ENCODE measurements at regions not wholly inside any gene's neighbourhood (a gene's known extent, or its start where the extent isn't known, plus 50 kb on each side); places are given as distances from the start of the nearest gene placed in this dataset.
"Not testable (repeated sequence)": the region's sequence is repeated elsewhere in the genome, so short reads cannot be mapped to it uniquely, and the experiment has no call there.

GRCh38 chr22:48424661-48425060, 1403.0 kb downstream of the BRD1 start:
- DNase-seq (ENCODE audit: low spot score), result no peak

- DNase-seq (ENCODE audit: low spot score), result no peak
These were observed 1403.5 kb downstream of the BRD1 start for GRCh38 chr22:48424201-48424627.

GRCh38 chr22:48423481-48423911, 1404.2 kb downstream of the BRD1 start:
- DNase-seq (ENCODE audit: low spot score), result no peak

DNA sequence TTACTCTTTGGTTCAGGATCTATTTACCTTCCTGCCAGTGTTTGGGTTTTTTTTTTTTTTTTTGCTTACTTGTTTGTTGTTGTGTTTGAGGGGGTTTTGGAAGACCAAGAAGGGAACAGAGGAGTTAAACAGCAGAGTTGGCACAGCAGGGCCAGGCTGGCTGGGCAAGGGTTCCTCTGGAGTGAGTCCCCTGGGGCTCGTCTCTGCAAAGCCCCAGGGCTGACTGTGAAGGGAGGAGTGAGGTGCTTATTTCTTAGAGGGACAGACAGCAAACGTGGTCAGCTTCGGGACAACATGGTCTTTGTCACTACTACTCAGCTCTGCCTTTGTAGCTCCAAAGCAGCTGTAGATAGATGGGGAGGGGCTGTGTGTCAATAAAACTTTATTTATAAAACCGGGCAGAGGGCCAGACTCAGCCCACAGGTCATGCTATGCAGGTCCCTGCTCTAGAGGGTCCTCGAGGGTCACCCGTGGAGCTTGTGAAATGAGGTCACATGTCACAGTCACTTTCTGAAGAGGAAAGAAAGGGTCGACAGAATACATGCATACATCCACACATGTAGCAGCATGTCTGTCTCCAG, 1404.7 kb downstream of the BRD1 start:
- DNase-seq (ENCODE audit: low spot score), result no peak

DNA sequence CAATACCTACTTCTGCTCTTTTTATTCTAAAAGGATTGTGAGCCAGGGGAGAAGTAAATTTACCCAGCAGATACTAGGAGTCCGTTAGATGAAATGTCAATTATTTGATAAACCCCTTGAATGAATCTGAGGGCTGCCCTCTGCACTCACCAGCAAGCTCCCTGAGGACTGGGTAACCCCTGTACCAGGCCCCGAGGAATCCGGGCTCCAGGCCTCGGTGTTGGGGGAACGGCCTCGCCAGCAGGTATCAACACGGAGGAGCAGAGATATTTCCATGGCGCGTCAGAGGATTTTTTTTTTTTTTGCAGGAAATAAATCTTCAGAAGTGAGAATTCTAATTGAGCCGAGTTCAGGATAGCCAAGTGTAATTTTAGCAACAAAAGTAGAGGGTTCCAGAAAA, 1408.8 kb downstream of the BRD1 start:
- DNase-seq (ENCODE audit: low spot score), result no peak

DNA sequence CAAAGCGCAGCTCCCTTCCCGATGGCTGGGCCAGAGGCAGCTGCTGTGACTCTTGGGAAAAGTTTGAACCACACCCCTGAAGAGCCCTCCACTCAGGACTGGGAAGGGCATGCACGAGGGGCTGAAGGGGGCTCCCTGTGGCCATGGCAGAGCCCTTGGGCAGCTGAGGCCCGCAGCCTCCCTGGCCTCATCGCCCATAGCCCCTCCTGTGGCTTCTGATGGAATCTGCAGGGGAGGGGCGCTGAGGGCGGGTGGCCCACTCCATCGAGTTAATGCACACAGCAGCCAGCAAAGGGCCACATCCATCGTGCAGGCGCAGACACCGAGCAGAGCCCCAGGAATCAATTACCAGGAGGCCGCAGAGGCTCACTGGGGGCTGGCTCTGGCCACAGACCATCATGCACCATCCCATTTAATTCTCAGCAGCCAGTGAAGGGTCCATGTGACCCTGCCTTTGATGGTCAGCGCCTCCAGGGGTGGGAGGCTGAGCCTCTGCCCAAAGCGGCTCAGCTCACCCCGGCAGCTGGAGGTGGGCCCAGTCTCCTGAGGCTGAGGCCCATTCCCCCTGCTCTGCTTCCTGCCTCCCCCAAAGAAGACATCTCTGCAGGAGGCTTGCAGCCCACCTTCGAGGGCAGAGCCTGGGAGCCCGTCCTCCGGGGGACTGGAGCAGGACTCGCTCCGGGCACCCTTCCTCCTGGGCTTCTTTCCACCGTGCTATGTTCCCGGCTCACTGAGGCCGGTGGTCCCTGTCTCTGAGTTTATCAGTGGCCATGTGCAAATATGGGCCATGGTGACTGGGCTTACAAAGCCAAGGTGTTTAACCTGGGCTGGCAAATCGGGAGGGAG, 1410.2 kb downstream of the BRD1 start:
- no peak for DNase-seq (ENCODE audit: low spot score)

DNA sequence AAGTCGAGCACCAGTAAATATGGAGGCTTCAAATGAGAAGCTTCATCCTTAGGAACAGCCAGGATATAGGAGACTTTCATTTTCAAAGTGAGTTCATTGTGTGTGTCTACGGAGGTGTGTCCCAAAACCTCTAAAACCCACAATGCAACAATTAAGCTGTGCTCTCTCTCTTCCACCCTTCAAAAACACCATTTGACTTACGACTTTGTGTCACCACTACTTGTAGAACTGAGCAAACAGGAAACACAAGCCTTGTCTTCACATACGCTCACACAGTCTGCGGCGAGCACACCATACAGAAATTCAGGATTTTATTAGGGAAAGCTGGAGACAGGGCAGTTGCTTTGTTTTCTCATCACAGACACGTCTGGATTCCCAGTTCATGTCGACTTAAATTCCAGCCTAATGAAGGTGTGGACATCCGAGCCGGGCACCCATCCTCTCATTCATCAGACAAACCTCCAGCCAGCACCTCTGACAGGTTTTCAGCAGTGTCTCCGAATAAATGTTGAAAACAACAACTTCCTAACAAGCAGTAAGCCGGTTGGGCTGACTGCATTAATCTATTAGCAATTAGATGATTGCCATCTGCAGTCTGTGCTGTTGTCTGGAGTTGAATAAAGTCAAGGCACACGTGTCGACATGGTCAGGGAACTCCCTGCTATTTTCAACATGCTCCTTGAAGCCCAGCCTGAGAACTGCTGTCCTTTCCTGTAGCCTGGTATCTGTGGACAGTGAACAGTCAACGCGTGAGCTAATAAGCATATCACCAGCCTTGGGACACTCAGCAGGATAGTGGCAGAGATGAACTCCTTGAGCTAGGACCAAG, 1411.1 kb downstream of the BRD1 start:
- no peak for DNase-seq (ENCODE audit: low spot score)

DNA sequence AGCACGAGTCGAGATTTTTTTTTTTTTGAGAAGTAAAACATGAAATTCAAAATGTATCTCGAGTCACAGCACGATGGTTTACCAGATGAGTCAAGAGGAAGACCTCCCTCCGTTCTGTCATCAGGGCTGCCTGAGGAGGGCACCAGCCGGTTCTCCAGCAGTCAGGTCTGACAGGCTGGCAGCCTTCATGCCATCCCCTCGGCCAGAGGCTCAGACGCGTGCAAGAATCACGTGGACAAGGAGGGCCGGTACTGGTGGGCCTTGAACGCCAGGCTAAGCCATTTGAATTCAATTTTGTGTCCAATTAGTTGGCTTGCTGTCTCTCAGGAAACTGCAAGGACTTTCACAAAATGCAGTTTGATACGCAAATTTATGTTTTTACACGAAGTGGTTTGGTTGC, 1412.2 kb downstream of the BRD1 start:
- DNase-seq (ENCODE audit: low spot score), result no peak

DNA sequence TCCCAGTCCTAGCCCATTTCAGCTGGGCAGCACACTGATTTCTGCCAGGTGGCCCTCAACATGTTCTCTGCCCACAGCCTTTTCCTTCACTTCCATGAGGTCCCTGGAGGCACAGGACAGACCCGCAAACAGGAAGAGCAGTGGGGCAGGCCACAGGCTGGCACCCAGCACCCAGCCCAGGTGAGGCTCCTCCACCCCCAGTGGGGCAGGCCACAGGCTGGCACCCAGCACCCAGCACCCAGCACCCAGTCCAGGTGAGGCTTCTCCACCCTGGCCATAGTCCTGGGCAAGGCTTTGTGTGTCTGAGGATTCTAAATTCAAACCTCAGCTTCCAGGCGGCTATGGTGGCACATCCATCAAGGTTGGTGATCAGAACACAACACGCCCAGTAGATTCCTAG, 1413.0 kb downstream of the BRD1 start:
- DNase-seq (ENCODE audit: low spot score), result no peak

DNA sequence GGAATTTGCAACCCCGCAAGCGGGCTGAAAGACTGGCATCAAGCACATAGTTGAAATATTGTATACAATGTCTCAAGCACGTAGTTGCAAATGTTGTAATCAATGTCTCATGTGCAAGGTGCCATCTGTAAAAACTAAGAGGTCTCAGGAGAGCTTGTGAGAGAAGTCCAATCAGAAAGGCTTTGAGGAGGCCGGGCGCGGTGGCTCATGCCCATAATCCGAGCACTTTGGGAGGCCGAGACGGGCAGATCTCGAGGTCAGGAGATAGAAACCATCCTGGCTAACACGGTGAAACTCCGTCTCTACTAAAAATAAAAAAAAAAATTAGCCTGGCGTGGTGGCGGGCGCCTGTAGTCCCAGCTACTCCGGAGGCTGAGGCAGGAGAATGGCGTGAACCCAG, 1414.7 kb downstream of the BRD1 start:
- DNase-seq (ENCODE audit: low spot score), result not testable (repeated sequence)

- no peak for DNase-seq (ENCODE audit: low spot score)
These were observed 1417.1 kb downstream of the BRD1 start for GRCh38 chr22:48410536-48410935.

- DNase-seq (ENCODE audit: low spot score), result no peak
These were observed 1420.3 kb downstream of the BRD1 start for GRCh38 chr22:48407256-48407955.

DNA sequence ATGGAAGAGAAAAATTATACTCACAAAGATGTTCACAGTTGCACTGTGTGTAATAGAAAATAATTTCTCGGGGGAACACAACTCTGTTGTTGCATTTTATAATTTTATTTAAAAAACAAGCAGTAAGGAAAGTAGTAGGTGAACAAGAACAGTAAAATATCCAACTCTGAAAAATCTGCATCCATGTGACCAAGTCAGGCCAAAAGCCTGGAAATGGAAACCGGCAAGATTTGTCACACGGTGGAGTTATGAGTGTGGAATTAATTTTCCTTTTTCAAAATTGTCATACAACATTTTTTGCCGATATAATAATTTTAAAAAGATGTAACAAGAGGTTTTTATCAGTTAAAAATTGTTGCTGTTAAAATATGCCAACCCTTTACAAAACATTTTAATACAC, 1421.5 kb downstream of the BRD1 start:
- no peak for DNase-seq (ENCODE audit: low spot score)

- DNase-seq (ENCODE audit: low spot score), result no peak
These were observed 1421.9 kb downstream of the BRD1 start for GRCh38 chr22:48405741-48406140.

DNA sequence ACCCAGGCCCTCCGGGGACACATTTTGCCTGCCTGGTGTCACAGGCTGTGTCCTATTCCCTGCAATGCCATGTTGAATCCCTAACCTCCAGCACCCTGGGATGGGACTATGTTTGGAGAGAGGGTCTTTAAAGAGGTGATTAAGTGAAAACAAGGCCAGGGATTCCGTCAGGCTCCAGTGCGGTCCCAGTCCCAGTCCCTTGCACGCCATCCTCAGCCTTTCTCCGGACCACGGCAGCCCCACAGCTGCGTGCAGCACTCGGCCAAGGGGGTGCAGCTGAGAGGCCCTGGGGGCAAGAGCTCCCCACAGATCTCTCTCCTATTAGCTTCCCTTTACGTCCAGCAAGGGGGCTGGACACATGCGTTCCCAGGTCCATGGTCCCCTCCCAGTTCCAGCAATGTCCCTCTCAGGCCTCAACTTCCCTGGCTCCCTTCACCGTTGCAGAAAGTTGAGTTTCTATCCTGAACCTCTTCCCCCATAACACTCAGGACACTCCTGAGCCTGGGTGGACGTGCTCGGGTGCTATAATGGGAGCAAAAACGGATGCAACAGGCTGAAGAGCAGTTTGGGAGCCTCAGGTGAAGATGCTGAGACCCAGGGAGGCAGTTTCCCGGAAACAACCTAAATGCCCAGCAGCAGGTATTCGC, 1422.7 kb downstream of the BRD1 start:
- no peak for DNase-seq (ENCODE audit: low spot score)

GRCh38 chr22:48403521-48404403, 1423.9 kb downstream of the BRD1 start:
- no peak for DNase-seq (ENCODE audit: low spot score)

DNA sequence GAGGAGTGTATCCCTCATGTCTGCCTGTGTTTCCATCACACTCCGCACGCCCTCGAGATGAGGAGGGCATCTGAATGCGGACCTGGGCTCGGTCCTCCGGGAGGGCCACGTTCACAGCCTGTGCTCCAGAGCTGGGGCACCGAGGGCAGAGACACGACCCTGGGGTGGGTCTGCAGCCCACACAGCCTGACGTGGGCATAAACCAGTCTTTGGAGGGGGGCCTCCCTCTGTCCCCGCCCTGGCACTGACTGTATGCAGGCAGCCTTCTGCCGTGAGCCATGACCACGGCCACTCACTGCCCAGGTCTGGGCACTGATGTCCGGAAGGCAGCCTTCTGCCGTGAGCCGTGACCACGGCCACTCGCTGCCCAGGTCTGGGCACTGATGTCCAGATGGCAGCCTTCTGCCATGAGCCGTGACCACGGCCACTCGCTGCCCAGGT, 1425.1 kb downstream of the BRD1 start:
- no peak for DNase-seq (ENCODE audit: low spot score)

GRCh38 chr22:48401523-48401922, 1426.2 kb downstream of the BRD1 start:
- not testable (repeated sequence) for DNase-seq (ENCODE audit: low spot score)

DNA sequence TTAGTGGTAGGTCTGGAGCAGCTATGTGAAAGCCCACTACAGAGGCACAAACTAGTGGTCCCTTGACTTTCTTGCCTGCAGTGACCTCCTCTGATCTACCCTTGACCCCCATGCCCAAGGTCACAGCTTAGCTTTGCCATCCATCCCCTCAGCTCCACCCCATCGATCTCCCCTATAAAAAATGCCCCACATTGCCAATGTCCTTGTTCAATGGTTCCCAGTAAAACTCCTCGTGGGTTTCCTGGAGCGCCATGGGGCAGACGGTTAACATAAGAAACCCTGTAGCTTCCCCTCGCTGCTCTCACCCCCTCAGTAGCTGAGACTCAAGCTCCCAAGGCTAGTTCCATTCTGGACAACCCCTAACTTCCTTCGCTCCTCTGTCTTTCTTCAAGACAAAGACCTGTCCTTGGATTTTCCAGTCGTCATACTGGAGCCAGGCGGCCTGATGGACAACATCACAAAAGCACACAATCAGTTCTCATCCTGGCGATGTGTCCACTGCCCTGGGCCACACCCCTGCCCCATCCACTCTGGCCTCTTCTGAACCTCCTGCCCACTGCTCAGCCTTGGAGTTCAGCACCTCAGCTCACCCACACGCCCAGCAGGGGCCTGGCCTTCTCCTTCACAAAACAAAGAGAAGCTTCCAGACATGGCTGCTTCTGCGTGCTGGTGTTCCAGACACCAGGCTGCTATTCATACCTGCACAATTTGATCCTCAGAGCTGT, 1429.3 kb downstream of the BRD1 start:
- DNase-seq (ENCODE audit: low spot score), result no peak

All from CD4-positive, alpha-beta T cell treated with Interleukin-2 at 100 ng/mL for 4 hours (primary cell).